ELF-1 (cell line): ENCODE measurements at regions not wholly inside any gene's neighbourhood (a gene's known extent, or its start where the extent isn't known, plus 50 kb on each side); places are given as distances from the start of the nearest gene placed in this dataset.

Experiments
- DNase-seq: peaks from one replicate; pipeline ENCODE4 v3.0.0-alpha.2; 2016; ENCODE audit warnings: low read depth, low spot score

DNA sequence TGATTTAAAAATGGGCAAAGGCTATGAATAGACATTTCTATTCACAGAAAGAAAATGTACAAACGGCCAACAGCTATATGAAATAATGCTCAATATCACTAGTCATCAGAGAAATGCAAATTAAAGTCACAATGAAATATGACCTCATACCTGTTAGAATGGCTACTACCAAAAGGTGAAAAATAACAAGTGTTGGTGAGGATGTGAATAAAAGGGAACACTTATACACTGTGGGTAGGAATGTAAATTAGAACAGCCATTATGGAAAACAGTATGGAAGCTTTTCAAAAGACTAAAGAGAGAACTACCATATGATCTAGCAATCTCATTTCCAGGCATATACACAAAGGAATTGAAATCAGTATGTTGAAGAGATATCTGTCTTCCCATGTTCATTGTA, 118.9 kb upstream of the SPOPL start:
- no peak for DNase-seq

DNA sequence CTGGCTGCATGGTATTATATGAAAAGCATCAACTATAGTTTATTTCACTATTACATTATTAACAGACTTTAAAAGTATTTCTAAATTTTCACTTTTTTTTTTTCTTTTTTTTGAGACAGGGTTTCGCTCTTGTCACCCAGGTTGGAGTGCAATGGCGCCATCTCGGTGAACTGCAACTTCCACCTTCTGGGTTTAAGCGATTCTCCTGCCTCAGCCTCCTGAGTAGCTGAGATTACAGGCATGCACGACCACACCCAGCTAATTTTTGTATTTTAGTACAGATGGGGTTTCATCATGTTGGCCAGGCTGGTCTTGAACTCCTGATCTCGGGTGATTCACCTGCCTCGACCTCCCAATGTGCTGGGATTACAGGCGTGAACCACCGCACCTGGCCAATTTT, 115.4 kb upstream of the SPOPL start:
- DNase-seq = peak; percentile 20

DNA sequence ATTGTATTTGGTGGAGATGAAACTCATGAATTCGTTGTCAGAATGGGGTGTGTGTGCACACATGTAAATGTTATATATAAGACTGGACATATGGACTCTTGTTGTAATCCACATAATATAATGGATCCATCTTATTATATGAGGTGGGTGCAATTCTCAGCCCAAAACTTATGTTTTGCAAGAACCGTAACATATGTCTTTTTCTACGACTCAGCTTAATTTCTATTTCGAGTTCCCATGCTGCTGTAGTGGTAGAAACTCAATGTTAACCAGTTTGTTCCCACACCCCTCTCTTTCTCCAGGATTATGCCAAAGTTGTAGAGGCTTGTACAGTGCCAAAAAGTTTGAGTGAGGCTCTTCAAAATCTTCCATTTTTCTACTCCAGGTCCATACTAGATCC, 112.5 kb upstream of the SPOPL start:
- no peak for DNase-seq

DNA sequence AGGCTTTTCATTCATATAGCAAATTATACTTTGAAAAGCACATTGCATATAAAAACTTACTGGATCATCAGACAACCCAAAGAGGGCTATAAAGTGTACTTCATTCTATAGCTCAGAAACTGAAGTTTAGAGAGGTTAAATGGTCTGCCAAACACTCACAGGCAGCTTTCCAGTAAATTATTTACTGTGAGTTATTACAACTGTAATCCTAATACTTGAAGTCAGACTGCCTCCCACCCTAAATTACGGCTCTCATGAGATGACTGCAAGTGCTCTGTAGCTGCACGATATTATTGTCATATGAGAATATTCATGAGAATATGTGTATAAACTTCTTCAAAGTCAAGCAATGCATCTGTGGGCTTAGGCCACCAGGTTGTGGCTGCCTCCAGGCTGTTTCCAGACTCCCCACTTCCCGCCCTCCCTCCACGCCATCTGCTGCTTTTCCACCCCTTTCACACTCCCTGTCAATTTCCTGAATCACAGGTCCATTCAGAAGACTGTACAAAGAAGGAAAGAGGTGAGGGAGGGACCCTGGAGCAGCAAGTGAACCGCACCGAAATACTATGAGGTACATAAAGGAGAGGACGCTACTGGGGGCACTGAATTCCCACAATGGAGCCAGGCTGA, 111.1 kb upstream of the SPOPL start:
- DNase-seq = no peak

DNA sequence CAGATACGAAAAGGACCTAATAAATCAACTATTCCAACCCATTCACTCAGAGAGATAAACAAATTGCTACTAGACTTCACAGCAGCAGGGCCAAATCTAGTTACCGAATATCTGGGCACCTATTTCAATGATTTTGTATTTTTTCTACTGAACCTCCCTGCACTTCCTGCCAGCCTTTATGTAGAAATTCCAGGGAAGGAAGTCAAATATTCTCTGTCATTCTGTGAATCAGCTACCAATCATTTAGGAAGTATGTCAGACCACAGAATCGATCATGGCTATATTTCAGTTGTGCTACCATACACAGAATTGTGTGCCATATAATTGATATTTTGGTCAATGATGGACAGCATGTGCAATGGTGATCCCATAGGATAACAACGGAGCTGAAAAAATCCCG, 109.6 kb upstream of the SPOPL start:
- no peak for DNase-seq

DNA sequence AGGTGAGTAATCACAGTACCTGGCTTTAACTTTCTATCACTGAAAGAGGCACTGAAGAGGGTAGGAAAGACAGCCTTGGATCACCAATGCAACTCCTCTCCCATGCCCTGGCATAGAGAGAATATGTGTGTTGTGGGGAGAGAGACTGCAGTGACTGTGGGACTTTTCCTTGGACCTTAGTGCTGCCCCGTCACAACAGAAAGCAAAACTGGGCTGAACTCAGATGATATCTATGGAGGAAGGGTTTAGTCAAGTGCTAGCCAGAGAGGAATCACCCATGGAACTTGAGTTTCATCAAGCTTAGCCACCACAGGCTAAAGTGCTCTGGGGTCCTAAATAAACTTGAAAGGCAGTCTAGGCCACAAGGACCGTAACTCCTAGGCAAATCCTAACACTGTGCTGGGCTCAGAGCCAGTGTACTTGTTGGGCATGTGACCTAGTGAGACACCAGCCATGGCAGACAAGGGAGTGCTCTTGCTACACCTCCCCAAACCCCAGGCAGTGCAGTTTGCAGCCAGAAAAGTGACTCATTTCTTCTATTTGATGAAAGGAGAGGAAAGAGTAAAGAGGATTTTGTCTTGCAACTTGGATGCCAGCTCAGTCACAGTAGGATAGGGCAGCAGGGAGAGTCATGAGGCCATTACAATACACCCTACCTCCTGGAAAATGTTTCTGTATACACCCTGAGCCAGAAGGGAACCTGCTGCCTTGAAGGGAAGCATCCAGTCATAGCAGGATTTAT, 105.8 kb upstream of the SPOPL start:
- no peak for DNase-seq

DNA sequence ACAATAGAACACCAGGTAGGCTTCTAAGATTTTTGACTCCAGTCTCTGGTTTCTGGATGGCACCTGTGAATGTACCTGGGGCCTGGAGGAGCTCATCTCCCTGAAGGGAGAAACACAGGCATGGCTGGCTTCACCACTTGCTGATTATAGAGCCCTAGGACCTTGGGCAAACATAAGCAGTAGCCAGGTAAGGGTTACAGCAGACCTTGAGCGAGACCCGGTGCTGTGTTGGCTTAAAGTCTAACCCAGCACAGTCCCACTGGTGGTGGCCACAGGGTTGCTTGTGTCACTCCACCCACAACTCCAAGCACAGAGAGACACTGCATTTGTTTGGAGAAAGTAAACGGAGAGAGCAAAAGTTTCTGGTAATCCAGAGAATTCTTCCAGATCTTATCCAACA, 104.7 kb upstream of the SPOPL start:
- no peak for DNase-seq

DNA sequence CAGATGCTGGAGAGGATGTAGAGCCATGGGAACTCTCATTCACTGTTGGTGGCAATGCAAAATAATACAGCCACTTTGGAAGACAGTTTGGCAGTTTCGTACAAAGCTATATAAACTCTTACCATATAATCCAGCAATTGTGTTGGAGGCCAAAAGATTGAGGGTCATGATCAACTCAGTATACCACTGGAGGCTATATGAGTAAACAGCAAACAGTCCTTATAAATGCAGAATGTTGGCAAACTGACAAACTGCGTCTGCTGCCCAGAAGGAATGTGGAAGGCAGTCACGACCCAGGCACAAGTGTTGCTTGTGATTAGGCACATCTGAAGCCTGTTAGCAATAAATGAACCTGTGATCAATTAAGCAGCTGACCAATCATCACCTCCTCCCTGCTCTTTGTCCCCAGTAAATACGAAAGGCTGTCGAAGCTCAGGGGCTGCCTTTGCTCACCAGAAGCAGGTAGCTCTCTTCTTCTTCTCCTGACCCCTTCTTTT, 98.1 kb upstream of the SPOPL start:
- DNase-seq = no peak

DNA sequence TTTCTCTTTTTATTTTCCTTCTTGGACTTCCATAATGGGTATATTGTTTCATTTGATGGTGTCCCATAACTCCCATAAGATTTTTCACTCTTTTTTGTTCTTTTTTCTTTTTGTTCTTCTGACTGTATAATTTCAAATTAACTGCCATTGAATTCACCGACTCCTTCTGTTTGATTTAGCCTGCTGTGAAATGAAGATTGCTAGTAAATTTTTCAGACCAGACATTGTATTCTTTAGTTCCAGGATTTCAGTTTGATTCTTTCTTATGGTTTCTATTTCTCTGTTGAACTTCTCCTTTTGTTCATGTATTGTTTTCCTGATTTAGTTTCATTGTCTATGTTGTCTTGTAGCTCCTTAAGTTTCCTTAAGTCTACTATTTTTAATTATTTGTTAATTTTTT, 87.6 kb upstream of the SPOPL start:
- DNase-seq = no peak

DNA sequence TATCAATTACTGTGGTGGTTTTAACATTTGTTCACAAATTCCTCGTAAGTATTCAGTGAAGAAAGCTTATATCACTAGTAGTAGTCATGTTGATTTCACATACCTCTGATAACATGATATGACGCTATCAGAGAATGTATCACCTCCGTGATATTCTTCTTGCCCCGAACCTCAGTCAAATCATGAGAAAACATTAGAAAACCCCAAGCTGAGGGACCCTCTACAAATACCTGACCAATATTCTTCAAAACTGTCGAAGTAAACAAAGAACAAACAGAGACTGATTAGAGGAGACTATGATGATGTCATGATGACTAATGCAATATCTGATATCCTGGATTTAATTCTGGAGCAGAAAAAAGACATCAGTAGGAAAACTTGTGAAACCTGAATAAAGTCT, 85.6 kb upstream of the SPOPL start:
- DNase-seq = no peak

DNA sequence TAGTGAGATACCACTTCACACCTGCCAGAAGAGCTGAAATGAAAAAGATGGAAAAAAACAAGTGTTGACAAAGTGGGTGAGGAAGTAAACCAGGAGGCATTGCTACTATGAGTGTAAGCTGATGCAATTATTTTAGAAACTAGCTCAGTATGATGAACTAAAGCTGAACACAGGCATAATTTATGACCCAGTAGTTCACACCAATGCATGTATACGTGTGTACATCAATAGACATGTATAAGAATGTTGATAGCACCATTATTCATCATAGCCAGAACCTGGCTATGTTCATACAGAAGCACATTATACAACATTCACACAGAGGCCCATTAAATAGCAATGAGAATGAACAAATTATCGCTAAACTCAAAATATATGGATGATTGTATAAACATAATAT, 83.1 kb upstream of the SPOPL start:
- DNase-seq = no peak

DNA sequence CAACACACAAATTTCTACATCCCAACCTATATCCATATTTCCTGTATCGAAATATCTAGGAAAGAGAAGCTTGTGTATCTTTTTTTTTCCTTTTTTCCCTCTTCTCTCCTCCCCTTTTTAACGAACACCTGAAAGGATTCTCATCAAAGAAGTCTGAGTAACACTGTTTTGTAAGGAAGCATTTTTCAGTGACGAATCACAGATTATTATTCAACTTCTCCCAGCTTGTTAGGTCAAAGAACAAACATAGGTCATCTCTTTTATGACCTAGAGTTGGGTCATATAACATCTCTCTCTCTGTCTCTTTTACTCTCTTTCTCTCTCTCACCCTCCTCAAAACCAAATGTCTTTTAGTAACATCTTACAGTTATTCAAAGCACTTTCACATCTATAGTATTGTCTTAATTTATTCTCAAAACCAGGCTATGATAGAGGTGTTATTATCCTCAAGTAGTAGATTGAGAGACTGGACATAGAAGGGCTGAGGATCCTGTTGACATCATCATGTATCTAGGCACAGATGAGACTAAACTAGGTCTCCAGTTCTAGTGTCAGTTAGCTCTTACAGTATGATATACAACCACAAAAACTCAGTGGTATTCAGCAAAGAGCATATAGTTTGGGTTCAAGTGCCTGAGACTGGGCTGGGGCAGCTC, 80.1 kb upstream of the SPOPL start:
- DNase-seq = no peak

DNA sequence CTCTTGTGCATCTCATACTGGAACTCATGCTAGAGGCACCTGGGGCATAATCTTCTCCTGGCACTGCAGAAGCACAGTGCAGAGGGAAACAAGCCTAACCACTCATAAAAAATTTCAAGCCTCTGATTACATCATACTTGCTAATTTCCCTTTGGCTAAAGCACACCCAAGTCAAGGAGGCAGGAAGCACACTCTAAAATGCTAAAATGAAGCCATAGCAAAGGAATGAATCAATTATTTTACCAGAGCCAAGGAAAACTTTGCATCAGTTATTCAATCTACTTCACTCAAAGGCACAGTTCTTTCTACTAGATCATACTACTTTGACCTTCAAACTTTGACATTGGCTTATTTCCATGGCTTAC, 79.6 kb upstream of the SPOPL start:
- DNase-seq = peak; percentile 16

DNA sequence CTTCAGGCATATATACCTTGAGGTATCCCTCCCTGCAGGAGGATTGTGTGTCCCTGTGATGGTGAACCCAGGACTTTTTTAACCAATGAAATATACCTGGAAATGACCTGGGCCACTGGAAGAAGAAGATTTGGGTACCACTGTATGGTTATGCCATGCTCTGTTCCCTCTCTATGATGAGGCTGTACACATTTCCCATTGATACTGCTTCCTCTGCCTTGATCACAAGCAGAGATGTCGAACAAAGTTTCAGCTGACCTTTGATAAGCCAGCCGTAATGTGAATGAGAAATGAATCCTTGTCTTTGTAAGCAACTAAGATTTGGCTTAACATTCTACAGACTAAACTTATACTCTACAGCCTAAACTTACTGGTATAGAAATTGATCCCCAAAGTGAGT, 78.4 kb upstream of the SPOPL start:
- no peak for DNase-seq

DNA sequence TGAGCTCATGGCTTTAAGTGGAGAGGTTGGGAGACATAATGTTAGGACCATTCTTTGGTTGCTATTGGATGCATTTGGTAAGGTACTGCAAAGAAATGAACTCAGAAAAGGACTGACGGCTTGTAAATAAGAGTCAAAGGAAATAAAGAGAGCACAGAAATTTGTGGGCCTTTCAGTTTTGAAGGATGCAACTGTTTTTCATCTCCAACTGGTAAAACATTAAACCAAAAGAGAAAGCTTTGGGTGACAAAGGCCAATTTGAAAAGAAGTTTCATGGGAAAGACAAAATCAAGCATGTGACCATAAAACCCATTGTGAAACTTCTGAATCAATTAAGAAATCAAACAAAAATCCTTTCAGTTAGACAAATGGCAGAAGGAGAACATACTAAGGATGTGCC, 77.8 kb upstream of the SPOPL start:
- DNase-seq = no peak

DNA sequence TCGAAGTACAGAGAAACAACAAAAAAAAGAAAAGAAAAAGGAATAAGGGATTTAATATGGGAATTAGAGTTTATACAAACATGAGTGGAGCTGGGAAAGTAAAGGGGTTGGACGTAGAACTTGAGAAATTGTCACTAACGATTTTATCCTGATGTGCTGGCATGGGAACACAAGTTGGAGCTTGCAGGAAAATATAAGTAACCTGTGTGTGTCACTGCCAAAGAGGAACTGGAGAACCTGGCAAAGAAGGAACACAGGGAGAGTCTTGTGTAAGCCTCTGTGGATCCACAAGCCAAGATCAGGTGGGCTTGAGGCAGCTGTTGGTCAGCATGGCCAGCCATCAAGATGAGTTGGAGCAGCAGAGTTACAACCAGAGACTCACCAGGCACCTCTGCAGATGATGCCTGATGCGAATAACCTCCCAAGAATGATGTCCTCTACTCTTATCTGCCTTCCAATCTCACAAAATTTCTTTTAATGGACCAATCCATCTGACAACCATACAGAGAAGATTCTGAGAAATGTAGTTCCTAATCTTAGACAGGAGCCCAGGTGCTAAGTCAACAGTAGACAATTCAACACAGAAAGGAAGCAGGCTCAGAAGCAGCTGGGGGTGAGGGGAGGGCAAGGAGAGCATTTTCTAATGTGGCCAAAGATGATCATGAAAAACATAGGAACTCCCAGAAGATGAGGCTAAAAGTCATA, 77.0 kb upstream of the SPOPL start:
- no peak for DNase-seq

DNA sequence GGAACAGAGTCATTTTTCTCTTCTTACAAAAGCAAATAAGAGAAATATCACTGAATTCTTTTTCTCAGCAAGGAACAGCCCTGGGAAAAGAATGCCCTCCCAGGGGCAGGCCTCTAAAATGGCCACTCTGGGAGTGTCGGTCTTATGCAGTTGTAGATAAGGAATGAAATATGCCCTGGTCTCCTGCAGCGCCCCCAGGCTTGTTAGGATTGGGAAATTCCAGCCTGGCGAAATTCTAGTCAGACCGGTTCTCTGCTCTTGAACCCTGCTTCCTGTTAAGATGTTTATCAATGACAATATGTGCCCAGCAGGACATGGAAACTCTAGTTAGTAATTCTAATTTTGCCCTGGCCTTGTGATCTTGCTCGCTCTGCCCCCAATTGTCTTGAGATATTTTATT, 75.5 kb upstream of the SPOPL start:
- DNase-seq = peak; percentile 54

DNA sequence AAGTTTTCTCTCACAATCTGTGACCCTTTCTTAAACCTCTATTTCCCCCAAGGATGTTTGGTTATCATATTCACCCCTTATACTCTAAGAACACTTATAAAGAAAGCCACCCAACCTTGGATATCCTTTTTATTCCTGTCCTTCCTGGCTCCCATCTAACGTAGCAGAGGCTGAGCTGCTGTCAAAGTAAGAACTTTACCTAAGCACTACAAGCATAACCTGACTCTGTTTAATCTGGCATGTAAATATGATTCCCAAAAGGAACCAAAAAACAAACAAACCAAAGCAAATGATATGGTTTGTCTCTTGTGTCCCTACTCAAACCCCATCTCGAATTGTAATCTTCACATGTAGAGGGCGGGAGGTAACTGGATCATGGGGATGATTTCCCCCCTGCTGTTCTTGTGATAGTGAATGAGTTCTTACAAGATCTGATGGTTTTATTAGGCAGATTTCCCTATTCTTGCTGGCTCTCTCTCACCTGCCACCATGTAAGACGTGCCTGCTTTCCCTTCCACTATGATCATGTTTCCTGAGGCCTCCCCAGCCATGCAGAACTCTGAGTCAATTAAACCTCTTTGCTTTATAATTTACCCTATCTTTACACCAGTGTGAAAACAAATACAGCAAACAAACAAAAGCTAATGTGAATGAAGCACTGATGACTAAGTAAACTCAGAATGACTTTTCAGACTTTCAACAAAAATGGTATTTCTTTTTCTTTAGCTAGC, 72.7 kb upstream of the SPOPL start:
- DNase-seq = no peak

DNA sequence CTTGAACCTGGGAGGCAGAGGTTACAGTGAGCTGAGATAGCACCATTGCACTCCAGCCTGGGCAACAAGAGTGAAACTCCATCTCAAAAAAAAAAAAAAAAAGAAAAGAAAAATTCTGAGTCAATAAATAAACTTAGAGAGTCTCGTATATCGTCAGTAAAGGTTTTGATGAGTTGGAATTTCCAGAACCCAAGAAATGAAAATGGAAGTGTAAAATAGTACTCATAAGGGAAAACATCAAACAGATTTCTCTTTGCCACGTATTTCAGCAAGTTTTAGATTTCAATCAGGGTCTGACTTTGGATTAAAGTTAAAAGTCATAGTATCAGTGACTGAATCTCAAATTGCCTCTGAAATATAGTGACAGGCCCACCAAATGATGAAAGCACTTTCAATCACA, 71.4 kb upstream of the SPOPL start:
- DNase-seq = no peak

DNA sequence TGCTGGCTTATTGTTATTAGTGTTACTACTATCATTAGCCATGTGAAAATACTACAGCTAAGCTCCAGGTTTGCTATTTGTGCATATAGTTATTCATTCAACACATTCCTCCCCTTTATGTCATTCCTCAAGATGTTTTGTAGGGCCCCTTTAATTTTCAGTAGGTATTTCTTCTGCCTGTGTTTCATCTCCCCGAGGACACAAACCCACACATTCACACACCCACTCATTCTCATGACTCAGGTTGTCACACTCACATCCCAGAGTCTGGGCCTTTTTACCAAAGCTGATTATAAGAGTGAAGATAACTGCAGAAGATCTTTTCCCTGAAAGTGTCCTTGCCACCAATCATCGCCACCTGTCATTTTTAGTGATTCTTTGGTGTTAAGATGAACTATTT, 68.6 kb upstream of the SPOPL start:
- no peak for DNase-seq

DNA sequence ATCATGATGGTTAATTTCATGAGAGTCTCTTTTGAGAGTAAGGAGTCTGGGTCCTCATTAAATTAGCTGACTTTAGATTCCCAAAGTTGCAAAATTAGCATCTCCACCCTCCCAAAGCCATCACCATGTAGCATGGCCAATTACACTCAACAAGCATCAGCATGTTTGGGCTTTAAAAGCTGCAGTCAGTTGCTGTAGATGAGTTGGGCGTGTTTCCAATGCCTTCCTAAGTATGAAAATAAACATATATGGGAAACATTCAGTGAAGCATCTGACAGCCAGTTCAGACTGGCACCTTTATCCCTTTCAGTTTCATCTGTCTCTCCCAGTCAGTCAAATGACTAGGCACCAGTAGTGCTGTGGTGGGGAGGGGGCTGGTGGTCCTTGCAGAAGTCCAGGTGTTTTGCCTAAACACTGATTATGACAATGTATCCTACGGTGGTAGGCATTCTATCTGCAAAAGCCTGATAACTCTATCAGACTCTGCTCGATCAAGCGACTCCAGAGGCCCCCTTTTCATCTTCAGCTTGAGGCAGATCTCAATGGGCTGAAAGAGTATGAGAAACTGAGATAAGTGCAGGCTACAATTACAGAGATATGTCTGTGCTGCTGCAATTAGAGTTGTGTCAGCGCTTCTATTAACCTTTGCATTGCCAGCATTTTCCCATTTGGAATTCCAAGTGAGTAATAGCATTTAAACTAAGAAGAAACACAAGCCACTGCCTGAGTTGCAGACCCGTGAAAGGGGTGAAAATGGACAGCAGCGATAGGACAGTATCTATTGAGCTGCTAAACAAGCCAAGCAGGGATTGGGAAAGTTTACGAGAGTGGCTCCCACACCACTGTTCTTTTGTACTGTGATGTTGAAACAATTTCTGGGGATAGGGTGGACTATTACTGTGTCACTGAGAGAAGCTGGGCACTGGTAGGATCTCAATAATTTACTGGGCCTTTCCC, 67.3 kb upstream of the SPOPL start:
- DNase-seq = peak; percentile 17
